HG03469 (cell line): ENCODE measurements at regions not wholly inside any gene's neighbourhood (a gene's known extent, or its start where the extent isn't known, plus 50 kb on each side); places are given as distances from the start of the nearest gene placed in this dataset.

Experiments
- ATAC-seq: cut with Tn5 transposase; IDR thresholded peaks from one replicate; pipeline ENCODE4 v1.9.1; 2021; ENCODE audit warnings: mild to moderate bottlenecking, moderate library complexity, moderate number of reproducible peaks; ENCODE audit not compliant: unreplicated experiment

DNA sequence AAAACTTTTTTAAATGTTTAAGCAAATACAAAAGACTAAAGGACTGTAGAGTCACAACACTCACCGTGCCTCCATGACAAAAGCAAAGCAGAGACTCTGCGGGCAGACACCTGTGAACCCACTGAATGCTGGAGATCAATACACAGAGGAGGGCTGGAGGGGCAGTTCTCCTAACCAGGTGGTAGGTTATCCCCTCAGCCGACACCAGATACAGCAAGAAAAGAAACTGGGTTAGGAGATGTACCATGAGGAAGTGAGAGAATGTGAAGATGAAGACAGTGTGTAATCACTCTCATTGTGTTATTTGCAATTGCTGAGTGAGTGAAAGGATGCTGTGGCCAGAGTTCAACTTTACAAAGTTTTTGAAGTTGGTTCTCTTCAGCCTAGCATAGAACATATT, 480.3 kb downstream of the BCL11B start:
- no peak for ATAC-seq

GRCh38 chr14:98792171-98792570, 479.8 kb downstream of the BCL11B start:
- no peak for ATAC-seq

GRCh38 chr14:98798099-98798498, 473.9 kb downstream of the BCL11B start:
- no peak for ATAC-seq

DNA sequence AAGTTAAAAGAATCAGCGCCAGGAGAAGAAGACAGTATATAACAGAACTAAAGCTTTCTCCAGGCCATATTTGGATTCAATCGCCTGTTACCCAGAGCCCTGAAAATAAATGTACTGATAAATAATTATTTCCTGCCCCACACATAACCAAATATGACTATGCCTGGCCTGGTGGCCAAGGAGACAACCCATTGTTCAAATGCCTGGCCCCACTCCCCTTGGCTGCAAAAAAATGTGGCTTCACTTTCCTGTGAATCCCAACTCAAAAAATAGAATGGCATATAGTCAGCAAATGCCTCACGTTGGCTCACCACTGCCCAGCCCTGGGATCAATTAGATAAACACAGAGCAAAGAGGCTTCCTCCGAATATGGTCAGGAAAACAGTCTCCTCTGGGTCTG, 472.1 kb downstream of the BCL11B start:
- no peak for ATAC-seq

- no peak for ATAC-seq
These were observed 470.0 kb downstream of the BCL11B start for GRCh38 chr14:98802044-98802443.

- ATAC-seq, result no peak
These were observed 468.8 kb downstream of the BCL11B start for GRCh38 chr14:98803196-98803595.

DNA sequence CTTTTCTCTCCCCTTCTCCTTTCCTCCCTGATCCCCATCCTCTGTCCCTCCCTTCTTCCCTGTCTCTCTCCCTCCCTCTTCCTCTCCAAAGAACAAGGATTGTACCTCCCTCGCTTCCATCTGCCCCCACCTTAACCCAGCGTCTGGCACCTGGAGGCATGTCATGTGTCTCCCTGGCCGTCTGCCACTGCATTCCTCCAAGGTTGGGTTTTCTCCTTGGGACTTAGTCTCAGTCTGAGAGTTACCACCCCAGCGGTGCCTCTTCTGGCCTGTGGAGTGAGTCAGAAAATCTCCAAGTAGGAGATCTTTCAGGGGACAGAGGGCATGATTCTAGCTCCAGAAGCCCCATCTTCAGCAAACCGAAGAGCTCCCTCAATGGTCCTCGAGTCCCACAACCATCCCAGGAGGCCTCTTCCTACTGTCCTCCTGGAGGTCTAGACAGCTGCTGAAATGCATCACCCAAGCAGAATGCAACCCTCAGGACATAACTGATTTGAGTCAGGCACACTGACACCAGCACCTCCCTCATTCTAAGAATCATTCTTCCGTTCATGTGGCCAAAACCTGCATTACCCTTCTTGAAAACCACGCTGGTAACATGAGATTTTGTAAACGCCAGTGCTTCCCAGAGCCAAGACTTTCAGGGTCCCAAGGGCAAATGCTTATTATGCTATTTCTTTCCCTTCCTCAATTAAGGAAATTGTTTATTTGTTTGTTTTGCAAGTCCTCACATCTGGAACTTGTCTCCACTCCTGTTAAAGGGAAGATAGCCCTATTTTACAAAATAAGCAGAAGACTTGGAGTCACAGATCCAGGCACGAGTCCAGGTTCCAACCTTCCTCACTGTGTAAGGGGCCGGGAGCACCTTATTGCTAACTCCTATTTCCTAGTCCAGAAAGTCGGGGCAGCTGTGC, 463.2 kb downstream of the BCL11B start:
- no peak for ATAC-seq

- no peak for ATAC-seq
These were observed 455.8 kb downstream of the BCL11B start for GRCh38 chr14:98816195-98816594.

DNA sequence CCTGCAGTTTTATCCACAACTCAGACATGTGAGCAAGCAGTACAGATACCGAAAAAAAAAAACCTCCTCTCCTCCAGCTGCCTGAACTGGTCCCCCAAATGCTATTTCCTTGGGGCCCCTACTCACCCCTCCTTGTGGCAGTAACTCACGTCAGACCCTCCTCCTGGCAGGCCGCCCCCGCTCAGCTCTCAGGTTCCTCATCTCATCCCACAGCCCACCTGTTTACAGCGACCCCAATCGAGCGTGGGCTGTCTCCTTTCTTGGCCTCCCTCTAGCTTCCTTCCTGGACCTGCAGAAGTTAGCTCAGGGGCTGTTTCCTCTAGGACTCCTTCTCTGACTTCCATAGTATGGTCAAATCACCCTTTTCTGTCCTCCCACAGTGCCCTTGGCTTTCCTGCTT, 455.3 kb downstream of the BCL11B start:
- no peak for ATAC-seq

GRCh38 chr14:98819132-98819866, 452.7 kb downstream of the BCL11B start:
- no peak for ATAC-seq

DNA sequence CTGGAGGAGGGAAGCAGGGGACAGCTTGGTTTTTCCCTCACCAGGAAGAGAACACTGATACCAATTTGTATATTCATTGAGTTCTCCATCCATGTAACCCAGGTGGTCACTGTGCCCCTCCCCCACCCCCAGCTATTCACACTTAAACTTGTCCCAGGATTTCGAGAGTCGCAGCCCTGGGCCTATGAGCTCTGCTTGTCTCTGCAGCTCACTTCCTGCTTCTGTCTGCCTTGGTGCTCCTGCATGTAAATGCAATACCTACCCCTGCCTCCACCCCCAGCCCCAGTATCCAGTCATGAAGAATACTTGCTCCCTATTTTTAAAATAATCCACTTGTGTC, 452.2 kb downstream of the BCL11B start:
- ATAC-seq, result no peak

GRCh38 chr14:98822917-98823316, 449.1 kb downstream of the BCL11B start:
- no peak for ATAC-seq

GRCh38 chr14:98826618-98827017, 445.4 kb downstream of the BCL11B start:
- no peak for ATAC-seq

GRCh38 chr14:98834119-98834518, 437.9 kb downstream of the BCL11B start:
- ATAC-seq, result no peak

- no peak for ATAC-seq
These were observed 436.8 kb downstream of the BCL11B start for GRCh38 chr14:98835051-98835824.

DNA sequence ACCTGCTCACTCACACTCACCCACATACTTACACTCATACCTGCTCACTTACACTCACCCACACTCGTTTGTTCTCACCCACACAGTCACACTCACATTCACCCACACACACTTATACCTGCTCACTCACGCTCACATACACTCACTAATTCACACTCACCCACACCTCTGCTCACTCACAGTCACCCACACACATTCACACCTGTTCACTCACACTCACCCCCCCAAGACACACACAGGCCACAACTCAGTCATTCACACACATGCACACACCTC, 436.2 kb downstream of the BCL11B start:
- no peak for ATAC-seq

DNA sequence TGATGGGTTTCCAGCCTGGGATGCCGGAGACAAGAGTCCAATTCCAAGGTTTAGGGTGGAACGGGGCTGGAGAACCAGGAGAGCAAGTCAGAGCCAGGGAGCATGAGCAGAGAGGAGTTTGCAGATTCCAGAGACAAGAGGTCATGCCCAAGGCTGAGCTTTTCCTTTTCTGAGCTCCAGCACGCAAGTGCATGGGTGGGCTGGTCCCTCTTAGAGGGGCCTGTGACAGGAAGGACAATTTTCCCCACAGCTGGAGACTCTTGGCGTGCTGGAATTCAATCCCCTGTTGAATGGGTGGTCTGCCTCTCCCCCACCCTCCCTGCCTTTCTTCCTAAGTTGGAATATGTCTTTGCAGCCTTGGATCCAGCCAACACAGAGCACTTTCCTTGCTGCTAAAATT, 431.9 kb downstream of the BCL11B start:
- ATAC-seq, result no peak

- no peak for ATAC-seq
These were observed 431.5 kb downstream of the BCL11B start for GRCh38 chr14:98840511-98840910.

GRCh38 chr14:98844456-98844855, 427.5 kb downstream of the BCL11B start:
- no peak for ATAC-seq

GRCh38 chr14:98847521-98848468, 424.2 kb downstream of the BCL11B start:
- ATAC-seq, result no peak
